ENCODE measurements at regions not wholly inside any gene's neighbourhood (a gene's known extent, or its start where the extent isn't known, plus 50 kb on each side); places are given as distances from the start of the nearest gene placed in this dataset.

DNA sequence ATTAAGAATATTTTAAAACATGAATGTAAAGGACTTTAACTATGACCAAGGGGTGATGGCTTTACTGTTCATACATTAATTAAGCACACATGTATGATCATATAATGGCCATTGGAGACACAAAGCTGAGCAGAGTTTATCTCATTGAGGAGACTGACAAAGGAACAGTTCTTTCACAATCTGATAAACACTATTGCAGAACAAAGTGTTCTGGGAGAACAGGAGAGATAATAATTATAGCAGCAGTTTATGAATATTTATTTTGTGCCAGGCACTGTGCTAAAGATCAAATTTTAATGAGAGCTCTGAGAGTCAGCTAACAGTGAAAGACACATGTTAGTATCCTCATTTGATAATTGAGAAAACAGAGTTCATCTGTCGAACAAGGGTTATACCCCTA is 242.4 kb upstream of the NR3C2 start:
- ATAC-seq, result no peak

DNA sequence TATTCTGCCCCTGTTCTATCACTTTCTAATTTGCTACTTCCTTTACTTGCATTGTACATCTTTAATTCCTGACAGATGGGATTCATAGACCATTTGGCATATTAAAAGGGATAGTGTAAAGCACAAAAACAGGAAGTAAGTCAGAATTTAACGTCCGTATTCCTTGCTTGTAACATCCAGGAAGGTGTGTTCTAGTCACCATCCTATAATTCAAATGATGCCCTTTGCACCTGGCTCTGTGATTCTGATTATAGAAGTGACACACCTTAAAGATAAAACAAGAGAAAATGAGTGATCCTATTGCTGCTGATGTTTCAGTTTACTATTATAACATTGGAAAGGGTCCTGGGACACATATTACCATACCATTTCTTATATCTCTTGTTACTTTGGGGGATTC is 238.7 kb upstream of the NR3C2 start:
- ATAC-seq (peak; percentile 85), DNase-seq (peak in 1 of 3 donors; percentile 72)
- intact Hi-C loops (cut with DNase I, micrococcal nuclease), result no loop called here
- TF ChIP-seq, protein P1, sequence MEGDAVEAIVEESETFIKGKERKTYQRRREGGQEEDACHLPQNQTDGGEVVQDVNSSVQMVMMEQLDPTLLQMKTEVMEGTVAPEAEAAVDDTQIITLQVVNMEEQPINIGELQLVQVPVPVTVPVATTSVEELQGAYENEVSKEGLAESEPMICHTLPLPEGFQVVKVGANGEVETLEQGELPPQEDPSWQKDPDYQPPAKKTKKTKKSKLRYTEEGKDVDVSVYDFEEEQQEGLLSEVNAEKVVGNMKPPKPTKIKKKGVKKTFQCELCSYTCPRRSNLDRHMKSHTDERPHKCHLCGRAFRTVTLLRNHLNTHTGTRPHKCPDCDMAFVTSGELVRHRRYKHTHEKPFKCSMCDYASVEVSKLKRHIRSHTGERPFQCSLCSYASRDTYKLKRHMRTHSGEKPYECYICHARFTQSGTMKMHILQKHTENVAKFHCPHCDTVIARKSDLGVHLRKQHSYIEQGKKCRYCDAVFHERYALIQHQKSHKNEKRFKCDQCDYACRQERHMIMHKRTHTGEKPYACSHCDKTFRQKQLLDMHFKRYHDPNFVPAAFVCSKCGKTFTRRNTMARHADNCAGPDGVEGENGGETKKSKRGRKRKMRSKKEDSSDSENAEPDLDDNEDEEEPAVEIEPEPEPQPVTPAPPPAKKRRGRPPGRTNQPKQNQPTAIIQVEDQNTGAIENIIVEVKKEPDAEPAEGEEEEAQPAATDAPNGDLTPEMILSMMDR (IDR thresholded peaks at IDR 0.05), result no peak
- Histone ChIP-seq H3K9me3 (no peaks in the 10 kb centered on the region), H3K36me3 (ENCODE audit: low read depth) (no peaks in the 10 kb centered on the region), H3K4me1 (ENCODE audit: low read depth) (peaks cover under 1% of the 10 kb centered on the region), H3K4me3 (no peak overlapping the region)

More for the DNA sequence above, 242.4 kb upstream of the NR3C2 start:
- H3K36me3 ChIP-seq (ENCODE audit: low read depth), result no peaks in the 10 kb centered on the region
- DNase-seq, result no peak
- peaks cover 9% of the 10 kb centered on the region for H3K4me1 ChIP-seq (ENCODE audit: low read depth)
- H3K9me3 ChIP-seq, result no peaks in the 10 kb centered on the region
- intact Hi-C loops (cut with DNase I, micrococcal nuclease), result no loop called here
- H3K4me3 ChIP-seq, result no peak overlapping the region
- TF ChIP-seq, protein P1 (IDR thresholded peaks at IDR 0.05), result no peak

DNA sequence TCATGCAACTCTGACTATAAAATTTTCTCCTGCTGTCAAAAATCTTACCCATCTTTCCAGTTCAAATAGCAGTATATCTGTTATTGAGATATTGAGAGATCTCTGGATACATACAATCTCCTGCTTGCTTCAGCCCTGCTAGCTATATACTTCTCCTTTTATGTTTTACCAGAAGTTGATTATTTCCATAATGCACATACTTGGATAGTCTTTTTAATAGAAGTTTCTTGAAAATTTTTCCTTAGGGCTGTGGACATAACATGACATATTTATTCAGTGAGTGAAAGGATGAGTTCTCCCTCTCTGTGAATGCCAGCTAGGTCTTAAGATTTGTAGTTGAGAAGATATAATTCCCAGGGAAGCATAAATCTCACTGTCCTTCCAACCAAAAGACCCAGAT is 234.1 kb upstream of the NR3C2 start:
- Histone ChIP-seq H3K36me3 (ENCODE audit: low read depth) (no peaks in the 10 kb centered on the region), H3K4me1 (ENCODE audit: low read depth) (no peaks in the 10 kb centered on the region), H3K4me3 (no peak overlapping the region), H3K9me3 (no peaks in the 10 kb centered on the region)
- intact Hi-C loops (cut with DNase I, micrococcal nuclease), result no loop called here
- no peak for ATAC-seq
- DNase-seq, result no peak
- TF ChIP-seq, protein P1 (IDR thresholded peaks at IDR 0.05), result no peak

DNA sequence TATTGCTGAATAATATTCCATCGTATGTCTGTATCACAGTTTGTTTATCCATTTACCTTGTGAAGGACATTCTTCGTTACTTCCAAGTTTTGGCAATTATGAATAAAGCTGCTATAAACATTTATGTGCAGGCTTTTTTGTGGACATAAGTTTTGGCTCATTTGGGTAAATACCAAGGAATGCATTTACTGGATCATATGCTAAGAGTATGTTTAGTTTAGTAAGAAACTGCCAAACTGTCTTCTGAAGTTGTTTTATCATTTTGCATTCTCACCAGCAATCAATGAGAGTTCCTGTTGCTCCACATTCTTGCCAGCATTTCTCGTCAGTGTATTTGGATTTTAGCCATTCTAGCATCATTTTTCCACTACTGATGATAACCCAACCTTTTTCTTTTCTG is 232.7 kb upstream of the NR3C2 start:
- DNase-seq (no peak), ATAC-seq (no peak)
- TF ChIP-seq, protein P1 (IDR thresholded peaks at IDR 0.05), result no peak
- Histone ChIP-seq H3K36me3 (ENCODE audit: low read depth) (no peaks in the 10 kb centered on the region), H3K9me3 (no peaks in the 10 kb centered on the region), H3K4me3 (no peak overlapping the region), H3K4me1 (ENCODE audit: low read depth) (no peaks in the 10 kb centered on the region)
- intact Hi-C loops (cut with DNase I, micrococcal nuclease), result no loop called here

DNA sequence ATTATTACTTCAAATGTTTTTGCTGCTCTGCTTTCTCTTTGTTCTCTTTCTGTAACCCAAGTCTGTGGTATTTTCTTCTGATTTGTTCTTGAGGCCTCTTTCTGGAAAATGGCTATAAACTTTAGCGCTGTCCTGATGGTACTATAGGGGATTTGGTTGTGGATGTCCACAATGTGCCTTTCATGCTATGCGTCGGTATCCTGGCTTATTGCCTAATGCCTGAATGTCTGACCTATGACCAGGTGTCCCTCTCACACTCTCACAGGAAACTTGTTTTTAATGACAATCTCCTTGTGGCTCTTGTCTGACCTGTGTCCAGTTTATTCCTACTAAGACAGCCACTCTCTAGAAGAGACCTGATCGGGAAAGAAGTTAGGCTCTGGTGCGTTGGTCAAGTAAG is 222.4 kb upstream of the NR3C2 start:
- ATAC-seq (no peak), DNase-seq (no peak)
- intact Hi-C loops (cut with DNase I, micrococcal nuclease), result no loop called here
- H3K9me3 ChIP-seq, result no peaks in the 10 kb centered on the region
- TF ChIP-seq, protein P1 (IDR thresholded peaks at IDR 0.05), result no peak
- no peaks in the 10 kb centered on the region for H3K36me3 ChIP-seq (ENCODE audit: low read depth)
- no peaks in the 10 kb centered on the region for H3K4me1 ChIP-seq (ENCODE audit: low read depth)
- no peak overlapping the region for H3K4me3 ChIP-seq

DNA sequence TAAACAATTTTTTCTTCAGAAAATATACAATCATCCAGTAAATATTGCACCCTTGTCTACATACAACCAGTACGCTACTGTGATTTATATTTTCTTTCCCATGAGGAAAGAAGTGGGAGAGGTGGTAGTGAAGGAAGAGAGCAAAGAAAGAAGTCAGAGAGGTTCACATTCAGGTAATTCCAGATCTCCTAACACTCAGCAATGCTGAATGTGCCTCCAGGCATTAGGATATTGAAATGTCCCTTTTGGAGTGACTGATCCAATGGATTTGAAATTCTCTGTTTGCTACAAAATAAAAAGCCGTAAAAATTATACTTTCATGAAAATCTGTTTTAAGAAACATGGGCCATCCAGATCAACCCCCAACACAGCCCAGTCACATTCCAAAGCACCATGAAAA is 211.9 kb upstream of the NR3C2 start:
- no peaks in the 10 kb centered on the region for H3K4me1 ChIP-seq (ENCODE audit: low read depth)
- TF ChIP-seq, protein P1 (IDR thresholded peaks at IDR 0.05), result no peak
- ATAC-seq, result no peak

More for the DNA sequence above, 211.9 kb upstream of the NR3C2 start:
- Histone ChIP-seq H3K4me3 (no peak overlapping the region), H3K36me3 (ENCODE audit: low read depth) (no peaks in the 10 kb centered on the region), H3K9me3 (no peaks in the 10 kb centered on the region)
- DNase-seq, result no peak
- intact Hi-C loops (cut with DNase I, micrococcal nuclease), result no loop called here

All from mucosa of descending colon (tissue), 3 donors.